Smooth muscle cell (in vitro differentiated cells): ENCODE measurements at regions not wholly inside any gene's neighbourhood (a gene's known extent, or its start where the extent isn't known, plus 50 kb on each side); places are given as distances from the start of the nearest gene placed in this dataset.

ENCODE experiments used
- DNase-seq: peaks from one replicate; lab custom pipeline; 2025; ENCODE audit not compliant: unreplicated experiment; lab: John Stamatoyannopoulos, UW
- H2AFZ ChIP-seq: fragments of 200-600 bp; sonication (generic); 2 replicates; pipeline ENCODE4 v1.6.0; 2016; ENCODE audit warnings: antibody characterized with exemption, low read depth, mild to moderate bottlenecking
- H3F3A ChIP-seq: fragments of 200-600 bp; sonication (generic); 2 replicates; pipeline ENCODE4 v1.6.0; 2017; ENCODE audit warnings: antibody characterized with exemption, low read depth
- H3K27ac ChIP-seq: fragments of 200-600 bp; sonication (generic); 2 replicates; pipeline ENCODE4 v1.5.1; 2016; ENCODE audit warnings: low read depth, mild to moderate bottlenecking
- H3K27me3 ChIP-seq: fragments of 200-600 bp; sonication (generic); 2 replicates; pipeline ENCODE4 v1.6.1; 2016; ENCODE audit warnings: low read depth, mild to moderate bottlenecking
- H3K36me3 ChIP-seq: fragments of 200-600 bp; sonication (generic); 2 replicates; pipeline ENCODE4 v1.5.1; 2016; ENCODE audit warnings: low read depth
- H3K4me1 ChIP-seq: fragments of 200-600 bp; sonication (generic); 2 replicates; pipeline ENCODE4 v1.5.1; 2016; ENCODE audit warnings: low read depth
- H3K4me2 ChIP-seq: fragments of 200-600 bp; sonication (generic); 2 replicates; pipeline ENCODE4 v1.6.0; 2016; ENCODE audit warnings: mild to moderate bottlenecking
- H3K4me3 ChIP-seq: fragments of 200-600 bp; sonication (generic); 2 replicates; pipeline ENCODE4 v1.5.1; 2016; ENCODE audit warnings: mild to moderate bottlenecking
- H3K79me2 ChIP-seq: fragments of 200-600 bp; sonication (generic); 2 replicates; pipeline ENCODE4 v1.6.0; 2016; ENCODE audit warnings: low read depth, mild to moderate bottlenecking
- H3K9ac ChIP-seq: fragments of 200-600 bp; sonication (generic); 2 replicates; pipeline ENCODE4 v1.6.0; 2016; ENCODE audit warnings: low read depth
- H3K9me3 ChIP-seq: fragments of 200-600 bp; sonication (generic); replicated peaks from 2 replicates; pipeline ENCODE4 v1.5.1; 2016; ENCODE audit warnings: low read depth
- H4K20me1 ChIP-seq: fragments of 200-600 bp; sonication (generic); 2 replicates; pipeline ENCODE4 v1.6.0; 2016; ENCODE audit warnings: low read depth
- WGBS: methylation state at CpG from one replicate; pipeline ENCODE4 v1.1.7; 2016; ENCODE audit warnings: low lambda C conversion rate; 5-methylcytosine and 5-hydroxymethylcytosine counted together
- TF ChIP-seq, protein P1 (sequence below): fragments of 200-600 bp; sonication (generic); IDR thresholded peaks from 2 replicates; pipeline ENCODE4 v1.5.1; 2017; ENCODE audit warnings: borderline replicate concordance, mild to moderate bottlenecking, antibody characterized with exemption; ENCODE audit not compliant: insufficient read depth, poor library complexity, severe bottlenecking

DNA sequence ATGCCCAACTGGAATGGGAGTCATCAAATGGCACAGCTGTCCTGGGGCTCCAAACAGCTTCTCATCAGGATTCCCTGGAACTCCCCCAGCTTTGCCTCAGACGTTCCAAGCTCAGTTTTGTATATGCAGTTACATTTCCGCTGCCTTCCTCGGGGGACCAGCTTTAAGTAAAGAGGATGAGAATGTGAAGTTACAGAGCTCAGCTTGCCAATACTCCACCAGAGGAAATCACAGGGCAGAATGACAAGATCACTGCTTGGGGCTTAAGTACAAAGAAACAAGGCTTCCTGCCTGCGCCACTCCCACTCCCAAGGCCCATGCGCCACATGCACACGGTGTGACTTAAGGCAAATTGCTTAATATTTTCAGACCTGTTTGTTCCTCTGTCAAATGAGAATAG is 272.4 kb upstream of the CDH11 start:
- H3K4me2 ChIP-seq: no peak overlapping the region
- peaks cover 11% of the 10 kb centered on the region for H3K36me3 ChIP-seq
- WGBS: 61% methylated on average over 6 of the region's 6 CpGs
- no peaks in the 10 kb centered on the region for H4K20me1 ChIP-seq
- H3K79me2 ChIP-seq: no peaks in the 10 kb centered on the region
- H3K9me3 ChIP-seq: no peaks in the 10 kb centered on the region
- TF ChIP-seq, protein P1, sequence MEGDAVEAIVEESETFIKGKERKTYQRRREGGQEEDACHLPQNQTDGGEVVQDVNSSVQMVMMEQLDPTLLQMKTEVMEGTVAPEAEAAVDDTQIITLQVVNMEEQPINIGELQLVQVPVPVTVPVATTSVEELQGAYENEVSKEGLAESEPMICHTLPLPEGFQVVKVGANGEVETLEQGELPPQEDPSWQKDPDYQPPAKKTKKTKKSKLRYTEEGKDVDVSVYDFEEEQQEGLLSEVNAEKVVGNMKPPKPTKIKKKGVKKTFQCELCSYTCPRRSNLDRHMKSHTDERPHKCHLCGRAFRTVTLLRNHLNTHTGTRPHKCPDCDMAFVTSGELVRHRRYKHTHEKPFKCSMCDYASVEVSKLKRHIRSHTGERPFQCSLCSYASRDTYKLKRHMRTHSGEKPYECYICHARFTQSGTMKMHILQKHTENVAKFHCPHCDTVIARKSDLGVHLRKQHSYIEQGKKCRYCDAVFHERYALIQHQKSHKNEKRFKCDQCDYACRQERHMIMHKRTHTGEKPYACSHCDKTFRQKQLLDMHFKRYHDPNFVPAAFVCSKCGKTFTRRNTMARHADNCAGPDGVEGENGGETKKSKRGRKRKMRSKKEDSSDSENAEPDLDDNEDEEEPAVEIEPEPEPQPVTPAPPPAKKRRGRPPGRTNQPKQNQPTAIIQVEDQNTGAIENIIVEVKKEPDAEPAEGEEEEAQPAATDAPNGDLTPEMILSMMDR: no peak
- H3K9ac ChIP-seq: no peak overlapping the region
- no peak overlapping the region for H2AFZ ChIP-seq
- H3K4me3 ChIP-seq: no peak overlapping the region
- peak overlapping the region; percentile 17 for H3K27ac ChIP-seq
- no peaks in the 10 kb centered on the region for H3K27me3 ChIP-seq
- no peaks in the 10 kb centered on the region for H3K4me1 ChIP-seq
- H3F3A ChIP-seq: peaks cover 7% of the 10 kb centered on the region
- DNase-seq: no peak

DNA sequence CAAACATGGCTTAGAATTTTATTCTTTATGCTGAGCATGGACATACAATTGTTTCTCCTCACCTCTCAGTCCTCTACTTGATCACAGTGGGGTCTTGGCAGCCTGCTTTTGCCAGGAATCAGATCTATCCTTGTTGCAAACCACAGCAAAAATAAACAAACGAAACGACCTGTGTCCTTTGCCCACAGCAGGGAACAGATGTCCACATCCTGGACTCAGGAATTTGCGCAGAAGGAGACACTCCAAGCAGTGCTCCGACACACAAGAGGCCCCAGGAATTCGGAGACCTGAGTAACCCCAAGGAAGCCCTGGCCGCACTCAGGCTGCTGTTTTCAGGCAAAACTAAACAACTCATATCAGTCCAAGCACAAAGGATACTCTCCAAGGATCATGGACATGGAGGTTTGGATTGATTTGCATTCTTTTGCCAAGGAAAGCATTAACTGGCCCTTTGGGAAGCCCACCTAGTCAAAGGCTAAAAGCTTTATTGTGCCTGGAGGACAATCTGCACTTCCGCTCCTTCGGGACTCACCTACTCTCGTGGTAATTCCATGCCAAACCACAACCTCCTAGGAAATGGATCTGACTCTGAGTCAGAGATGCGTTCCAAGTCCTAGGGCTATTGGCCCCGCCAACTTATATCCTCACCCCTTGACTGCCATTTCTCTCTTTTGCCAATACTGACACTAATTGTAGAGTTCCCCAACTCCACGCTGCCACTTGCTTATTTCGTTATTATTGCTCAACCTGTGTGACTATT is 271.1 kb upstream of the CDH11 start:
- H2AFZ ChIP-seq: no peak overlapping the region
- H3K9ac ChIP-seq: no peak overlapping the region
- no peak overlapping the region for H3K27ac ChIP-seq
- TF ChIP-seq, protein P1: no peak
- H3F3A ChIP-seq: peaks cover 7% of the 10 kb centered on the region
- no peaks in the 10 kb centered on the region for H3K27me3 ChIP-seq
- H3K9me3 ChIP-seq: no peaks in the 10 kb centered on the region
- peaks cover 5% of the 10 kb centered on the region for H3K36me3 ChIP-seq
- 76% methylated on average over 13 of the region's 13 CpGs for WGBS
- no peaks in the 10 kb centered on the region for H4K20me1 ChIP-seq
- H3K4me3 ChIP-seq: no peak overlapping the region
- no peaks in the 10 kb centered on the region for H3K4me1 ChIP-seq
- DNase-seq: no peak
- no peaks in the 10 kb centered on the region for H3K79me2 ChIP-seq
- H3K4me2 ChIP-seq: no peak overlapping the region

DNA sequence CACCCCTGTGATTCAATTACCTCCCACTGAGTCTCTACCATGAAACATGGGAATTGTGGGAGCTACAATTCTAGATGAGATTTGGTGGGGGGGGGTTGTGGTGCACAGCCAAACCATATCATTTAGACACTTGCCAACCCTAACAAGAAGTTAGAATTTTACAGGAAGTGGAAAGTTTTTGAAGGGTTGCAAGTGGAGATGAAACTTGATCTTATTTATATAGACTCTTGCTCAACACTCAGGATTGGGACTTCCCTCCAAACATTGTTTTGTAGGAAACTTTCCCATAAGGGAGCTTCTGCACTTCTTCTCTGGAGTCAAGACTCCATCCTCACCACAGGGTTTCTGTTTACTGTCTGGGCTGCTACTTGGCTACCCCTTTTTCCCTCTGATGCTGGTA is 266.7 kb upstream of the CDH11 start:
- H4K20me1 ChIP-seq: no peaks in the 10 kb centered on the region
- TF ChIP-seq, protein P1: no peak
- no peaks in the 10 kb centered on the region for H3K9me3 ChIP-seq
- H3K4me1 ChIP-seq: no peaks in the 10 kb centered on the region
- H3K79me2 ChIP-seq: no peaks in the 10 kb centered on the region
- no peak for DNase-seq
- no peaks in the 10 kb centered on the region for H3F3A ChIP-seq
- H2AFZ ChIP-seq: no peak overlapping the region
- no peak overlapping the region for H3K27ac ChIP-seq
- no peak overlapping the region for H3K9ac ChIP-seq
- no peak overlapping the region for H3K4me3 ChIP-seq
- no peak overlapping the region for H3K4me2 ChIP-seq
- H3K36me3 ChIP-seq: peaks cover 9% of the 10 kb centered on the region
- H3K27me3 ChIP-seq: no peaks in the 10 kb centered on the region

DNA sequence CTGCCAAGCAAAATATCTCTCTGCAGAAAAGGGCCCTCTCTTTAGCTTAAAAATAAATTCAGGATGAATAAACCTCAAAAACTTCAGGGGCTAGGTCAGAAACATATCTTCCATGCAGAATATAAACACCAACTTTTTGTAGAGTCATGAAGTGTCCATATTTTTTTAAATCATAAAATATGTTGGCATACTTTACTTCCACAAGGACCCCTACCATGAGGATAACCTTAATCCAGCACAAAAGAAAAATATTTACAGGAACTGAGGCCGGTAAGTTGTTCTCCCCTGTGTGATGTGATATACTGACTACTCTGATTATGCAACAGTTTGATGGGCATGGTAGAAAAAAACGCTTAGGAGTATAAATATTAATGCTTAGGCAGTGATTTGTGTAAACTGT is 264.8 kb upstream of the CDH11 start:
- H3K27me3 ChIP-seq: no peaks in the 10 kb centered on the region
- no peaks in the 10 kb centered on the region for H3F3A ChIP-seq
- no peaks in the 10 kb centered on the region for H3K79me2 ChIP-seq
- TF ChIP-seq, protein P1: no peak
- no peaks in the 10 kb centered on the region for H3K9me3 ChIP-seq
- no peaks in the 10 kb centered on the region for H4K20me1 ChIP-seq
- no peak for DNase-seq
- H3K36me3 ChIP-seq: peaks cover 12% of the 10 kb centered on the region
- 89% methylated on average over 2 of the region's 2 CpGs for WGBS
- H3K27ac ChIP-seq: no peak overlapping the region
- no peak overlapping the region for H3K4me2 ChIP-seq
- H3K4me3 ChIP-seq: no peak overlapping the region
- no peak overlapping the region for H2AFZ ChIP-seq
- no peak overlapping the region for H3K9ac ChIP-seq
- no peaks in the 10 kb centered on the region for H3K4me1 ChIP-seq
